ENCODE measurements at regions not wholly inside any gene's neighbourhood (a gene's known extent, or its start where the extent isn't known, plus 50 kb on each side); places are given as distances from the start of the nearest gene placed in this dataset.

- DNase-seq: no peak
- ChIA-PET CTCF (no interaction called here), POLR2A (ENCODE audit: unreplicated experiment) (no interaction called here)
- intact Hi-C loops (cut with micrococcal nuclease; ENCODE audit: unreplicated experiment): no loop called here
- H3F3A ChIP-seq (ENCODE audit: insufficient read depth, low read depth): no peaks in the 10 kb centered on the region
- no peak overlapping the region for H3K4me3 ChIP-seq
- H3K4me1 ChIP-seq (replicated peaks; ENCODE audit: insufficient read depth): no peaks in the 10 kb centered on the region
- no peak overlapping the region for H2AFZ ChIP-seq
- no peak overlapping the region for H3K27ac ChIP-seq
- no peak overlapping the region for H3K4me2 ChIP-seq
- no peaks in the 10 kb centered on the region for H3K9me3 ChIP-seq (ENCODE audit: insufficient read depth, low read depth)
- H3K27me3 ChIP-seq (ENCODE audit: insufficient read depth, low read depth): peaks cover 23% of the 10 kb centered on the region; the same call in 1 of the 2 replicates
- no TSS peak for BruUV-seq (replicated peaks)
- no peaks in the 10 kb centered on the region for H3K36me3 ChIP-seq (ENCODE audit: low read depth)
- no peaks in the 10 kb centered on the region for H3K79me2 ChIP-seq (ENCODE audit: low read depth)
- H4K20me1 ChIP-seq (ENCODE audit: insufficient read depth): no peaks in the 10 kb centered on the region
- TF ChIP-seq CTCF (conservative IDR thresholded peaks at IDR 0.05) (no peak), EZH2 (IDR thresholded peaks at IDR 0.05; ENCODE audit: low read depth) (no peak)
- H3K9me2 ChIP-seq (ENCODE audit: insufficient read depth): no peaks in the 10 kb centered on the region
Measured at GRCh38 chr2:6423157-6423556, 442.6 kb downstream of the CMPK2 start.

- Histone ChIP-seq H3K9me3 (ENCODE audit: insufficient read depth, low read depth) (no peaks in the 10 kb centered on the region), H3K4me1 (replicated peaks; ENCODE audit: insufficient read depth) (no peaks in the 10 kb centered on the region), H2AFZ (no peak overlapping the region), H4K20me1 (ENCODE audit: insufficient read depth) (no peaks in the 10 kb centered on the region), H3K27me3 (ENCODE audit: insufficient read depth, low read depth) (peaks cover 23% of the 10 kb centered on the region; the same call in 1 of the 2 replicates), H3K79me2 (ENCODE audit: low read depth) (no peaks in the 10 kb centered on the region), H3F3A (ENCODE audit: insufficient read depth, low read depth) (no peaks in the 10 kb centered on the region), H3K27ac (no peak overlapping the region), H3K4me2 (no peak overlapping the region), H3K9me2 (ENCODE audit: insufficient read depth) (no peaks in the 10 kb centered on the region), H3K36me3 (ENCODE audit: low read depth) (no peaks in the 10 kb centered on the region), H3K4me3 (no peak overlapping the region)
- CTCF ChIA-PET: interaction anchor here (0.6 kb wide), 1 partner anchor 294 kb away, joined by 3 read pairs; no protein-coding TSS in a partner anchor
- no peak for TF ChIP-seq EZH2 (IDR thresholded peaks at IDR 0.05; ENCODE audit: low read depth)
- TF ChIP-seq CTCF (conservative IDR thresholded peaks at IDR 0.05): no peak
- POLR2A ChIA-PET (ENCODE audit: unreplicated experiment): no interaction called here
- no TSS peak for BruUV-seq (replicated peaks)
- DNase-seq: no peak
- intact Hi-C loops (cut with micrococcal nuclease; ENCODE audit: unreplicated experiment): no loop called here
Measured at GRCh38 chr2:6423944-6424343, 441.8 kb downstream of the CMPK2 start.

- Histone ChIP-seq H3K36me3 (ENCODE audit: low read depth) (no peaks in the 10 kb centered on the region), H2AFZ (no peak overlapping the region), H3F3A (ENCODE audit: insufficient read depth, low read depth) (no peaks in the 10 kb centered on the region), H3K4me1 (replicated peaks; ENCODE audit: insufficient read depth) (no peaks in the 10 kb centered on the region), H3K9me3 (ENCODE audit: insufficient read depth, low read depth) (no peaks in the 10 kb centered on the region), H3K9me2 (ENCODE audit: insufficient read depth) (no peaks in the 10 kb centered on the region), H3K4me2 (no peak overlapping the region), H3K27ac (no peak overlapping the region), H4K20me1 (ENCODE audit: insufficient read depth) (no peaks in the 10 kb centered on the region), H3K27me3 (ENCODE audit: insufficient read depth, low read depth) (peaks cover 23% of the 10 kb centered on the region; the same call in 1 of the 2 replicates), H3K79me2 (ENCODE audit: low read depth) (no peaks in the 10 kb centered on the region), H3K4me3 (no peak overlapping the region)
- TF ChIP-seq CTCF (conservative IDR thresholded peaks at IDR 0.05) (no peak), EZH2 (IDR thresholded peaks at IDR 0.05; ENCODE audit: low read depth) (no peak)
- intact Hi-C loops (cut with micrococcal nuclease; ENCODE audit: unreplicated experiment): no loop called here
- ChIA-PET POLR2A (ENCODE audit: unreplicated experiment) (no interaction called here), CTCF (no interaction called here)
- no TSS peak for BruUV-seq (replicated peaks)
- DNase-seq: no peak
Measured at GRCh38 chr2:6425032-6425431, 440.7 kb downstream of the CMPK2 start.

All from PC-9 (cell line).